Tibial nerve (tissue), 4 donors: ENCODE measurements at regions not wholly inside any gene's neighbourhood (a gene's known extent, or its start where the extent isn't known, plus 50 kb on each side); places are given as distances from the start of the nearest gene placed in this dataset.
A peak's percentile ranks its signal among the peaks of the same experiment; 100 is the strongest.

ENCODE experiments used
- DNase-seq, 2 donors: peaks; one replicate each; pipeline ENCODE4 v3.0.0-alpha.2; 2019; ENCODE audit warnings: low spot score in 2 of 2
- H3K27ac ChIP-seq, 4 donors: fragments of 200-600 bp; sonication (generic) in 3 of 4; one replicate each; pipeline ENCODE4 v1.5.1; 2017 to 2019; ENCODE audit warnings: mild to moderate bottlenecking in 1 of 4
- H3K27me3 ChIP-seq, 2 donors: fragments of 200-600 bp; sonication (generic) in 1 of 2; one replicate each; pipeline versions ENCODE4 v1.5.1 to v1.6.0; 2017 to 2019
- H3K36me3 ChIP-seq, 3 donors: fragments of 200-600 bp; sonication (generic); one replicate each; pipeline ENCODE4 v1.5.1; 2018 to 2019
- H3K4me1 ChIP-seq, 4 donors: fragments of 200-600 bp; sonication (generic) in 3 of 4; one replicate each; pipeline ENCODE4 v1.5.1; 2017 to 2019
- H3K4me3 ChIP-seq, 4 donors: fragments of 200-600 bp; sonication (generic) in 3 of 4; one replicate each; pipeline ENCODE4 v1.5.1; 2017 to 2019; ENCODE audit warnings: mild to moderate bottlenecking in 1 of 4, moderate library complexity in 1 of 4
- H3K9me3 ChIP-seq, 4 donors: fragments of 200-600 bp; sonication (generic) in 3 of 4; one replicate each; pipeline ENCODE4 v1.5.1; 2017 to 2019
- EP300 ChIP-seq, 2 donors: sonication (generic); formaldehyde crosslinking; IDR thresholded peaks; one replicate each; pipeline ENCODE4 v1.6.1; 2017; ENCODE audit warnings: antibody characterized with exemption in 2 of 2, mild to moderate bottlenecking in 1 of 2
- POLR2A ChIP-seq, 2 donors: fragments of 450-650 bp; IDR thresholded peaks; one replicate each; pipeline ENCODE4 v1.6.1; 2017; ENCODE audit warnings: antibody characterized with exemption in 2 of 2, mild to moderate bottlenecking in 2 of 2, moderate library complexity in 2 of 2
- WGBS, 2 donors: methylation state at CpG; one replicate each; pipeline ENCODE4 v1.1.5; 2018; 5-methylcytosine and 5-hydroxymethylcytosine counted together
- TF ChIP-seq, protein P1 (sequence below), 5 experiments: fragments of 200-600 bp in 3 of 5; fragments of 450-650 bp in 2 of 5; sonication (generic) in 3 of 5; IDR thresholded peaks; one replicate each; pipeline ENCODE4 v1.5.1; 2016 to 2019; ENCODE audit warnings: antibody characterized with exemption in 5 of 5, mild to moderate bottlenecking in 3 of 5, moderate library complexity in 2 of 5

DNA sequence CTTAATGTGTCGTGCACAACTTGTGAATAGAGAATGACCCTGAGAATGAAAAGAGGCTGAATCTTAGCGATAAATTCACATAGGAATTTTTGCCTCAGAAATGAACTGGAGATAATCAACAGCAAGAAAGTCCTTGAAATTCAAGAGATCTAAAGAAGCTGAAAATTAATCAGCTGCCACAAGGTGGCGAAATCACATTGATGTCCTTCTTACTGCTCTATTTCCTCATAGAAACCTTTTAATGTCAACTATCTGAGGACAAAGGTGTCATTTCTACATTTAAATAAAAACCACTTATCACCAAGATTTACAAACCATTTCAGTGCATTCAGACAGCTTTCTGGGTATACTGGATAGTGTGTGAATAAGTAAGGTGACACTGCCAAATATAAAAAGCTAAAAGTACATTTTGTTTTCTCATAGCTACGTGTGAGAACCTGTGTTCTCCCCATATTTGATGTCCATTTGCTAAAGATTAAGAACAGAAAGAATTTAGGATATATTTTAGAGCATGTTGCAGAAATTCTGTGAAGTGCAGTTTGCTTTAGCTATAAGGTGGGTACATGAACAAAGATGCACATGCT, 485.3 kb upstream of the PTBP2 start:
- no peaks in the 10 kb centered on the region for H3K9me3 ChIP-seq
- 28 to 32% methylated on average over 4 of the region's 4 CpGs for WGBS, 2 donors
- H3K27me3 ChIP-seq, result no peaks in the 10 kb centered on the region
- H3K4me3 ChIP-seq, result no peak overlapping the region
- H3K27ac ChIP-seq, result no peak overlapping the region
- DNase-seq, result peak; percentile 13 to 76
- H3K36me3 ChIP-seq, result no peaks in the 10 kb centered on the region
- TF ChIP-seq EP300 (IDR thresholded peaks at IDR 0.05), result no peak
- TF ChIP-seq, protein P1, sequence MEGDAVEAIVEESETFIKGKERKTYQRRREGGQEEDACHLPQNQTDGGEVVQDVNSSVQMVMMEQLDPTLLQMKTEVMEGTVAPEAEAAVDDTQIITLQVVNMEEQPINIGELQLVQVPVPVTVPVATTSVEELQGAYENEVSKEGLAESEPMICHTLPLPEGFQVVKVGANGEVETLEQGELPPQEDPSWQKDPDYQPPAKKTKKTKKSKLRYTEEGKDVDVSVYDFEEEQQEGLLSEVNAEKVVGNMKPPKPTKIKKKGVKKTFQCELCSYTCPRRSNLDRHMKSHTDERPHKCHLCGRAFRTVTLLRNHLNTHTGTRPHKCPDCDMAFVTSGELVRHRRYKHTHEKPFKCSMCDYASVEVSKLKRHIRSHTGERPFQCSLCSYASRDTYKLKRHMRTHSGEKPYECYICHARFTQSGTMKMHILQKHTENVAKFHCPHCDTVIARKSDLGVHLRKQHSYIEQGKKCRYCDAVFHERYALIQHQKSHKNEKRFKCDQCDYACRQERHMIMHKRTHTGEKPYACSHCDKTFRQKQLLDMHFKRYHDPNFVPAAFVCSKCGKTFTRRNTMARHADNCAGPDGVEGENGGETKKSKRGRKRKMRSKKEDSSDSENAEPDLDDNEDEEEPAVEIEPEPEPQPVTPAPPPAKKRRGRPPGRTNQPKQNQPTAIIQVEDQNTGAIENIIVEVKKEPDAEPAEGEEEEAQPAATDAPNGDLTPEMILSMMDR (IDR thresholded peaks at IDR 0.05), result peak; percentile 22 to 71 (median 54)
- no peak for TF ChIP-seq POLR2A (IDR thresholded peaks at IDR 0.05)
- peaks cover 0 to 6% (median 0%) of the 10 kb centered on the region in 4 donors for H3K4me1 ChIP-seq

DNA sequence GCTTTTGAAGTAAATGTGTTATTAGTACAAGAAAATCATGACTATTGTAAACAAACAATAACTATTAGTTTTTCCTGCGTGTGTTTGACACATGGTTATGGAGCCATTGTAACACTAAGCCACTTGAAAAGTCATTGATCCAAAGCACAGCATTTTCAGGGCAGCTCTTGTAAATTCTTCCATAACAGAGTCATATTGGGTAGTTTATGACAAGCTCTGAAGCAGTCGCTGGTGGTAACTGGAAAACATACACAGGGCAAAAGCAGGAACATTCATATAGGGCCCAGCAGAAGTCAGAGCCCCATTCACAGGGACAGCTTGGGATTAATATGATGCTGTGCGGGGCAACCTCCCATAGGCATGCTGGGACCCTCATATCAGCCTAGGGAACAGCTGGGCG, 483.2 kb upstream of the PTBP2 start:
- Histone ChIP-seq H3K4me3 (no peak overlapping the region), H3K9me3 (no peaks in the 10 kb centered on the region), H3K27ac (no peak overlapping the region), H3K27me3 (no peaks in the 10 kb centered on the region), H3K36me3 (no peaks in the 10 kb centered on the region), H3K4me1 (peaks cover 0 to 6% (median 0%) of the 10 kb centered on the region in 4 donors)
- 45 to 58% methylated on average over 4 of the region's 4 CpGs for WGBS, 2 donors
- no peak for TF ChIP-seq EP300 (IDR thresholded peaks at IDR 0.05)
- no peak for DNase-seq

GRCh38 chr1:96240438-96240837, 481.1 kb upstream of the PTBP2 start:
- H3K9me3 ChIP-seq, result no peaks in the 10 kb centered on the region
- no peak overlapping the region for H3K4me3 ChIP-seq
- H3K36me3 ChIP-seq, result no peaks in the 10 kb centered on the region
- H3K4me1 ChIP-seq, result no peaks in the 10 kb centered on the region
- no peak for TF ChIP-seq POLR2A (IDR thresholded peaks at IDR 0.05)
- TF ChIP-seq EP300 (IDR thresholded peaks at IDR 0.05), result no peak
- TF ChIP-seq, protein P1 (IDR thresholded peaks at IDR 0.05), result no peak
- DNase-seq, result no peak
- no peak overlapping the region for H3K27ac ChIP-seq
- H3K27me3 ChIP-seq, result no peaks in the 10 kb centered on the region

GRCh38 chr1:96253246-96254035, 468.1 kb upstream of the PTBP2 start:
- H3K4me1 ChIP-seq, result no peaks in the 10 kb centered on the region
- H3K27me3 ChIP-seq, result no peaks in the 10 kb centered on the region
- WGBS, 2 donors, result 64 to 69% methylated on average over 4 of the region's 4 CpGs
- H3K9me3 ChIP-seq, result no peaks in the 10 kb centered on the region
- no peak overlapping the region for H3K4me3 ChIP-seq
- TF ChIP-seq EP300 (IDR thresholded peaks at IDR 0.05) (peak in 1 of 2 donors; percentile 39), POLR2A (IDR thresholded peaks at IDR 0.05) (no peak)
- H3K27ac ChIP-seq, result peak overlapping the region in 1 of 4 donors; percentile 42
- DNase-seq, result no peak
- H3K36me3 ChIP-seq, result no peaks in the 10 kb centered on the region

- DNase-seq, result no peak
- Histone ChIP-seq H3K36me3 (no peaks in the 10 kb centered on the region), H3K27ac (no peak overlapping the region), H3K9me3 (no peaks in the 10 kb centered on the region), H3K27me3 (no peaks in the 10 kb centered on the region), H3K4me1 (no peaks in the 10 kb centered on the region), H3K4me3 (no peak overlapping the region)
- WGBS, 2 donors, result 34 to 35% methylated on average over 3 of the region's 3 CpGs
- no peak for TF ChIP-seq POLR2A (IDR thresholded peaks at IDR 0.05)
- no peak for TF ChIP-seq EP300 (IDR thresholded peaks at IDR 0.05)
- TF ChIP-seq, protein P1 (IDR thresholded peaks at IDR 0.05), result no peak
These were observed 465.3 kb upstream of the PTBP2 start for GRCh38 chr1:96256130-96256790.

DNA sequence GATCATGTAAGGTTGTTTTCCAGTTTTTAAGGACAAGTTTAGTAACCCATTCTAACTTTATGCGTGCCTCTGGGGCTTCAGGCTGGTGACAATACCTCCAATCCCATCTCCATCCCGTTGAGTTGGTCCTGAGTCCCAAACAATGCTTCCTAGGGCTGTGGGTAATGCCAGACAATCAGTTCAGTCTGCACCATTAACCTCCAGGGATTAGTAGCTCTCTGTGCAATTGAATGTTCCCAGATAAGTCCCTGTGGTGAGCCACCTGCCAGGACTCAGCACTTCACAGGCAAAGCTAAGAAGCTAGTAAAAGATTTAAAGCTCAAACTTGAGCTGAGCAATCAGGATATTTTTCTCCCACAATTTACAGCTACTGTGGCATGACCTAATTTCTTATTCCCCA, 462.2 kb upstream of the PTBP2 start:
- 48 to 53% methylated on average over 2 of the region's 2 CpGs for WGBS, 2 donors
- no peaks in the 10 kb centered on the region for H3K36me3 ChIP-seq
- TF ChIP-seq EP300 (IDR thresholded peaks at IDR 0.05) (no peak), POLR2A (IDR thresholded peaks at IDR 0.05) (no peak)
- TF ChIP-seq, protein P1 (IDR thresholded peaks at IDR 0.05), result no peak
- no peaks in the 10 kb centered on the region for H3K27me3 ChIP-seq
- DNase-seq, result no peak
- H3K4me3 ChIP-seq, result no peak overlapping the region
- H3K9me3 ChIP-seq, result no peaks in the 10 kb centered on the region
- H3K4me1 ChIP-seq, result no peaks in the 10 kb centered on the region
- H3K27ac ChIP-seq, result no peak overlapping the region
